Neural cell (in vitro differentiated cells): ENCODE measurements at regions not wholly inside any gene's neighbourhood (a gene's known extent, or its start where the extent isn't known, plus 50 kb on each side); places are given as distances from the start of the nearest gene placed in this dataset.

Experiments used
- H2AFZ ChIP-seq: fragments of 200-600, 300-800 bp; sonication (generic), shearing (Covaris generic); 2 replicates; pipeline ENCODE4 v1.6.0; 2014; ENCODE audit warnings: low read depth, mild to moderate bottlenecking, antibody characterized with exemption, low read length, moderate library complexity
- H3F3A ChIP-seq: fragments of 200-600 bp; shearing (Covaris generic); 2 replicates; pipeline ENCODE4 v1.6.1; 2016; ENCODE audit warnings: mild to moderate bottlenecking, moderate library complexity, mixed read lengths, antibody characterized with exemption, low read length; ENCODE audit not compliant: insufficient read depth, poor library complexity, severe bottlenecking
- H3K27ac ChIP-seq: fragments of 200-600, 300-800 bp; sonication (generic), shearing (Covaris generic); 2 replicates; pipeline ENCODE4 v1.5.1; 2014; ENCODE audit warnings: mild to moderate bottlenecking, low read length, moderate library complexity
- H3K27me3 ChIP-seq: fragments of 300-800, 200-600 bp; sonication (generic), shearing (Covaris generic); 2 replicates; pipeline ENCODE4 v1.6.0; 2014; ENCODE audit warnings: mild to moderate bottlenecking, low read depth, low read length, moderate library complexity; ENCODE audit not compliant: insufficient read depth
- H3K36me3 ChIP-seq: fragments of 300-800, 200-600 bp; sonication (generic), shearing (Covaris generic); 2 replicates; pipeline ENCODE4 v1.5.1; 2014; ENCODE audit warnings: mild to moderate bottlenecking, antibody characterized with exemption, low read length, moderate library complexity; ENCODE audit not compliant: insufficient read depth
- H3K4me2 ChIP-seq: fragments of 300-800, 200-600 bp; sonication (generic), shearing (Covaris generic); 2 replicates; pipeline ENCODE4 v1.6.0; 2014; ENCODE audit warnings: mild to moderate bottlenecking, low read length
- H3K4me3 ChIP-seq: fragments of 300-800, 200-600 bp; sonication (generic), shearing (Covaris generic); 2 replicates; pipeline ENCODE4 v1.5.1; 2014; ENCODE audit warnings: mild to moderate bottlenecking, low read length, moderate library complexity
- H3K79me2 ChIP-seq: fragments of 200-600 bp; shearing (Covaris generic); replicated peaks from 2 replicates; pipeline ENCODE4 v1.6.0; 2014; ENCODE audit warnings: mild to moderate bottlenecking, low read length, moderate library complexity; ENCODE audit not compliant: insufficient read depth
- H3K9ac ChIP-seq: fragments of 300-800, 200-600 bp; sonication (generic), shearing (Covaris generic); 2 replicates; pipeline ENCODE4 v1.6.1; 2016; ENCODE audit warnings: mild to moderate bottlenecking, low read length, mixed read lengths
- H3K9me2 ChIP-seq: fragments of 200-600 bp; shearing (Covaris generic); 2 replicates; pipeline ENCODE4 v1.6.1; 2016; ENCODE audit warnings: mild to moderate bottlenecking, low read length, mixed read lengths; ENCODE audit not compliant: insufficient read depth
- H3K9me3 ChIP-seq: fragments of 200-600, 300-800 bp; sonication (generic), shearing (Covaris generic); 2 replicates; pipeline ENCODE4 v1.6.1; 2016; ENCODE audit warnings: mild to moderate bottlenecking, mixed run types, low read length, moderate library complexity, mixed read lengths
- H4K20me1 ChIP-seq: fragments of 200-600 bp; shearing (Covaris generic); 2 replicates; pipeline ENCODE4 v1.6.1; 2016; ENCODE audit warnings: mild to moderate bottlenecking, mixed run types; ENCODE audit not compliant: insufficient read depth
- CTCF ChIP-seq: fragments of 450-650 bp; IDR thresholded peaks from 2 replicates; pipeline ENCODE4 v1.5.1; 2014; ENCODE audit warnings: antibody characterized with exemption, mild to moderate bottlenecking, moderate library complexity; ENCODE audit not compliant: poor library complexity, severe bottlenecking
- EP300 ChIP-seq: fragments of 450-650 bp; conservative IDR thresholded peaks from 2 replicates; pipeline ENCODE4 v1.6.1; 2014; ENCODE audit warnings: antibody characterized with exemption, mild to moderate bottlenecking, moderate library complexity; ENCODE audit not compliant: poor library complexity, severe bottlenecking
- EZH2 ChIP-seq: fragments of 200-600, 300-800 bp; shearing (Covaris generic), sonication (generic); IDR thresholded peaks from 2 replicates; pipeline ENCODE4 v1.6.1; 2014; ENCODE audit warnings: antibody characterized with exemption, low read length, borderline replicate concordance, mild to moderate bottlenecking; ENCODE audit not compliant: insufficient read depth, poor library complexity, severe bottlenecking
- MXI1 ChIP-seq: fragments of 450-650 bp; conservative IDR thresholded peaks from 2 replicates; pipeline ENCODE4 v1.6.1; 2014; ENCODE audit warnings: antibody characterized with exemption, mild to moderate bottlenecking; ENCODE audit not compliant: poor library complexity, severe bottlenecking
- POLR2AphosphoS5 ChIP-seq: IDR thresholded peaks from 2 replicates; pipeline ENCODE4 v1.6.1; 2012
- RAD21 ChIP-seq: fragments of 450-650 bp; conservative IDR thresholded peaks from 2 replicates; pipeline ENCODE4 v1.6.1; 2014; ENCODE audit warnings: antibody characterized with exemption, mild to moderate bottlenecking, moderate library complexity
- REST ChIP-seq: IDR thresholded peaks from 2 replicates; pipeline ENCODE4 v1.6.1; 2012; ENCODE audit warnings: borderline replicate concordance
- SMC3 ChIP-seq: fragments of 450-650 bp; conservative IDR thresholded peaks from 2 replicates; pipeline ENCODE4 v1.6.1; 2014; ENCODE audit warnings: antibody characterized with exemption, mild to moderate bottlenecking, moderate library complexity; ENCODE audit not compliant: poor library complexity
- TAF1 ChIP-seq: IDR thresholded peaks from 2 replicates; pipeline ENCODE4 v1.6.1; 2012; ENCODE audit warnings: low read depth

DNA sequence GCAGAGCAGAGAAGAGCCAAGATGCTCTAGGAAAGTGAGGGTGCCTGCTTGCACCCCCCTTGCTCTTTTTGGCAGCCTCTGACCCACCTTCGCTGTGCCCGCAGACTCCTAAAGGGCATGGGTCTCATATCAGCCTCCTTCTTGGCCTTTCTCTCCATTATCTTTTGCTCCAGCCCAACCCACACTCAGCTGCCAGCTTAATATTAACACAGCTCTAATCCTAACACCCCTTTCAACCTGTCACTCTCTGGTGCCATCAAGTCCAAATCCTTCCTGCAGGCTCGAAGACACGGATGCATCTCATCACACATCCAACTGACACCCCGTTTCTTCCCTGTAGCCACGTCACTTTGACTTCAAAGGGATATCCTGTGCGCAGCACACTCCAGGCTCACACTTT, 171.6 kb upstream of the AUTS2 start:
- no peaks in the 10 kb centered on the region for H4K20me1 ChIP-seq
- no peaks in the 10 kb centered on the region for H3K79me2 ChIP-seq
- no peak overlapping the region for H3K4me3 ChIP-seq
- no peak overlapping the region for H2AFZ ChIP-seq
- H3K4me2 ChIP-seq: no peak overlapping the region
- H3K27ac ChIP-seq: no peak overlapping the region
- no peaks in the 10 kb centered on the region for H3K36me3 ChIP-seq
- TF ChIP-seq EZH2: no peak
- TF ChIP-seq CTCF: no peak
- no peak for TF ChIP-seq TAF1
- no peak for TF ChIP-seq REST
- TF ChIP-seq POLR2AphosphoS5: no peak
- TF ChIP-seq SMC3: no peak
- TF ChIP-seq EP300: no peak
- TF ChIP-seq RAD21: no peak
- no peak for TF ChIP-seq MXI1
- H3F3A ChIP-seq: no peaks in the 10 kb centered on the region
- H3K9ac ChIP-seq: no peak overlapping the region
- no peaks in the 10 kb centered on the region for H3K9me2 ChIP-seq
- no peaks in the 10 kb centered on the region for H3K9me3 ChIP-seq
- H3K27me3 ChIP-seq: no peaks in the 10 kb centered on the region

GRCh38 chr7:69428089-69428488, 170.2 kb upstream of the AUTS2 start:
- H3K4me3 ChIP-seq: no peak overlapping the region
- no peaks in the 10 kb centered on the region for H3K9me2 ChIP-seq
- H3K9ac ChIP-seq: no peak overlapping the region
- no peak overlapping the region for H2AFZ ChIP-seq
- no peak overlapping the region for H3K4me2 ChIP-seq
- no peaks in the 10 kb centered on the region for H3K9me3 ChIP-seq
- no peaks in the 10 kb centered on the region for H4K20me1 ChIP-seq
- H3F3A ChIP-seq: no peaks in the 10 kb centered on the region
- TF ChIP-seq RAD21: no peak
- TF ChIP-seq EP300: no peak
- TF ChIP-seq MXI1: no peak
- H3K36me3 ChIP-seq: no peaks in the 10 kb centered on the region
- no peak overlapping the region for H3K27ac ChIP-seq
- H3K27me3 ChIP-seq: no peaks in the 10 kb centered on the region
- no peaks in the 10 kb centered on the region for H3K79me2 ChIP-seq

DNA sequence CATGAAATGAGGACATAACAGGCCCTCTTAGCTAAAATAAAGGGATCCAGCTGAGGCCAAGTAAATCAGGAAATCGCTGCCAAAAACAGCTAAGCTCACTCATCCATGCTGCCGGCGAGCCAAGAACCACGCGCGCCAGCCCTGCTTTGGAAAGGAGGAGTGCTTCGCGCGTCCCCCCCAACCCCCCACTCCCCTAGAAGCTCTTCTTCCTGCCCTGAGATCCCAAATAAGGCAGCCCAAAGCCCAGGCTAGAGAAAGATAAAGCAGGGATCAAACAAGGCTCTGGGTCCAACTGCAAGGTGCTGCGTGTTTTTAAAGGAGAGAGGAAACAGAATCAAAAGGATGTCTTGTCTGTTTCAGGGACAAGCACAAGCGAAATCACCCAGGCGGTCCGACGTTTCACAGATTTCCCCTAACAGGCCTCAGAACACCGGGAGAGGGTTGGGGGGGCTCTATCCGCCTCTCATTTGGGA, 168.3 kb upstream of the AUTS2 start:
- Histone ChIP-seq H3K9me2 (no peaks in the 10 kb centered on the region), H3K4me3 (no peak overlapping the region), H3K27me3 (no peaks in the 10 kb centered on the region), H3K79me2 (no peaks in the 10 kb centered on the region), H3K36me3 (no peaks in the 10 kb centered on the region), H3K4me2 (no peak overlapping the region), H3K27ac (no peak overlapping the region), H3F3A (no peaks in the 10 kb centered on the region), H2AFZ (no peak overlapping the region), H3K9ac (no peak overlapping the region), H3K9me3 (no peaks in the 10 kb centered on the region), H4K20me1 (no peaks in the 10 kb centered on the region)
- no peak for TF ChIP-seq POLR2AphosphoS5
- no peak for TF ChIP-seq MXI1
- TF ChIP-seq REST: no peak
- TF ChIP-seq EP300: no peak
- no peak for TF ChIP-seq EZH2
- no peak for TF ChIP-seq RAD21
- no peak for TF ChIP-seq TAF1
- TF ChIP-seq CTCF: no peak
- no peak for TF ChIP-seq SMC3
